HCT116 (cell line): ENCODE measurements at regions not wholly inside any gene's neighbourhood (a gene's known extent, or its start where the extent isn't known, plus 50 kb on each side); places are given as distances from the start of the nearest gene placed in this dataset.

Experiments
- ATAC-seq: fragments of 200-7000 bp; cut with Tn5 transposase; 2 replicates; pipeline ENCODE4 v1.9.1; 2020; ENCODE audit warnings: mild to moderate bottlenecking, moderate library complexity
- BruUV-seq: library from RNA; stranded (reverse); fragments of 400-500 nt; replicated peaks from 2 replicates; lab custom pipeline; 2021; lab: Mats Ljungman, UMichigan
- CTCF ChIA-PET: fragments of 300-600 bp; sonication (Branson Sonifier 250); formaldehyde crosslinking; loops from one replicate; lab custom pipeline; 2021; ENCODE audit warnings: antibody characterized with exemption; lab: Charles Lee
- POLR2A ChIA-PET: fragments of 300-600, 350-600 bp; sonication (Branson Sonifier 250); formaldehyde crosslinking; loops from one replicate; lab custom pipeline; 2021; ENCODE audit warnings: antibody characterized with exemption; lab: Charles Lee
- RAD21 ChIA-PET, 2 experiments: fragments of 300-600 bp; sonication (Branson Sonifier 250); formaldehyde crosslinking; loops; one replicate each; lab custom pipeline; 2023; ENCODE audit warnings: low total read pairs in 2 of 2; ENCODE audit not compliant: uncharacterized antibody in 2 of 2, unreplicated experiment in 2 of 2, low non-redundant PET in 1 of 2; lab: Charles Lee
- DNase-seq: peaks from one replicate; pipeline ENCODE4 v3.0.0-alpha.2; 2010; ENCODE audit warnings: low read depth, low spot score
- H2AFZ ChIP-seq: fragments of 200-600 bp; shearing (Covaris generic), sonication (generic); 2 replicates; pipeline ENCODE4 v1.6.1; 2017; ENCODE audit warnings: low read depth, mixed run types, mixed read lengths, antibody characterized with exemption, low read length; ENCODE audit not compliant: poor library complexity, severe bottlenecking
- H3K27ac ChIP-seq: 2 replicates; pipeline ENCODE4 v1.5.1; 2012; ENCODE audit warnings: low read depth, low read length
- H3K27me3 ChIP-seq: fragments of 200-600 bp; sonication (generic); 2 replicates; pipeline ENCODE4 v1.6.1; 2016; ENCODE audit warnings: mixed run types, low read length, mixed read lengths; ENCODE audit not compliant: insufficient read depth
- H3K36me3 ChIP-seq, 2 experiments: fragments of 200-500 bp in 1 of 2; fragments of 200-600 bp in 1 of 2; sonication (Bioruptor generic) in 1 of 2; sonication (generic) in 1 of 2; 2 replicates each; pipeline versions ENCODE4 v1.5.1 to v1.6.1; 2014 to 2016; ENCODE audit warnings: low read length in 2 of 2, inconsistent platforms in 1 of 2, mixed read lengths in 1 of 2, mixed run types in 1 of 2; ENCODE audit not compliant: insufficient read depth in 2 of 2, control insufficient read depth in 1 of 2
- H3K4me1 ChIP-seq, 2 experiments: fragments of 200-600 bp in 1 of 2; sonication (generic) in 1 of 2; 2 replicates each; pipeline versions ENCODE4 v1.5.1 to v1.6.1; 2012 to 2017; ENCODE audit warnings: low read length in 2 of 2, inconsistent platforms in 1 of 2, mild to moderate bottlenecking in 1 of 2, mixed read lengths in 1 of 2, mixed run types in 1 of 2, moderate library complexity in 1 of 2; ENCODE audit not compliant: insufficient read depth in 2 of 2, control insufficient read depth in 1 of 2
- H3K4me2 ChIP-seq: fragments of 200-600 bp; sonication (generic); 2 replicates; pipeline ENCODE4 v1.6.1; 2017; ENCODE audit warnings: mixed run types, low read length, mixed read lengths
- H3K4me3 ChIP-seq, 2 experiments: fragments of 200-600 bp in 1 of 2; sonication (generic) in 1 of 2; replicated peaks in 1 of 2; 2 replicates each; pipeline ENCODE4 v1.5.1; 2011 to 2016; ENCODE audit warnings: low read length in 2 of 2, control low read depth in 1 of 2, low read depth in 1 of 2, mild to moderate bottlenecking in 1 of 2, mixed read lengths in 1 of 2, mixed run types in 1 of 2
- H3K79me2 ChIP-seq: fragments of 200-600 bp; sonication (generic); 2 replicates; pipeline ENCODE4 v1.6.1; 2017; ENCODE audit warnings: mild to moderate bottlenecking, mixed run types, low read length, moderate library complexity, mixed read lengths; ENCODE audit not compliant: insufficient read depth
- H3K9ac ChIP-seq: fragments of 200-600 bp; sonication (generic); 2 replicates; pipeline ENCODE4 v1.6.1; 2016; ENCODE audit warnings: low read length, mixed read lengths
- H3K9me2 ChIP-seq: fragments of 200-600 bp; sonication (generic), shearing (Covaris generic); 2 replicates; pipeline ENCODE4 v1.6.1; 2017; ENCODE audit warnings: mixed run types, mild to moderate bottlenecking, moderate library complexity; ENCODE audit not compliant: insufficient read depth
- H3K9me3 ChIP-seq, 2 experiments: fragments of 200-500 bp in 1 of 2; fragments of 200-600 bp in 1 of 2; sonication (Bioruptor generic) in 1 of 2; sonication (generic) in 1 of 2; 2 replicates each; pipeline ENCODE4 v1.6.1; 2014 to 2017; ENCODE audit warnings: low read length in 2 of 2, mixed read lengths in 2 of 2, inconsistent platforms in 1 of 2, low read depth in 1 of 2, mild to moderate bottlenecking in 1 of 2, mixed run types in 1 of 2, moderate library complexity in 1 of 2; ENCODE audit not compliant: control insufficient read depth in 1 of 2, insufficient read depth in 1 of 2
- H4K20me1 ChIP-seq: fragments of 200-600 bp; sonication (generic), shearing (Covaris generic); 2 replicates; pipeline ENCODE4 v1.6.1; 2017; ENCODE audit warnings: mixed run types, mild to moderate bottlenecking, moderate library complexity; ENCODE audit not compliant: insufficient read depth
- CBX3 ChIP-seq: IDR thresholded peaks from 2 replicates; pipeline ENCODE4 v1.6.1; 2012; ENCODE audit warnings: low read depth
- CEBPB ChIP-seq: IDR thresholded peaks from 2 replicates; pipeline ENCODE4 v1.6.1; 2012; ENCODE audit warnings: low read depth
- EGR1 ChIP-seq: IDR thresholded peaks from 2 replicates; pipeline ENCODE4 v1.6.1; 2012; ENCODE audit warnings: low read depth
- ELF1 ChIP-seq: IDR thresholded peaks from 2 replicates; pipeline ENCODE4 v1.6.1; 2012; ENCODE audit warnings: low read depth, borderline replicate concordance
- FOSL1 ChIP-seq: IDR thresholded peaks from 2 replicates; pipeline ENCODE4 v1.6.1; 2012; ENCODE audit warnings: low read depth
- JUND ChIP-seq: IDR thresholded peaks from 2 replicates; pipeline ENCODE4 v1.6.1; 2012
- POLR2A ChIP-seq: IDR thresholded peaks from 2 replicates; pipeline ENCODE4 v1.7.0; 2011; ENCODE audit warnings: borderline replicate concordance; ENCODE audit not compliant: insufficient read depth, insufficient read length; ENCODE audit errors: extremely low read depth
- POLR2AphosphoS5 ChIP-seq: IDR thresholded peaks from 2 replicates; pipeline ENCODE4 v1.6.1; 2011; ENCODE audit warnings: mild to moderate bottlenecking, low read depth, low read length, moderate library complexity
- RAD21 ChIP-seq: IDR thresholded peaks from 2 replicates; pipeline ENCODE4 v1.6.1; 2012; ENCODE audit warnings: low read depth, mild to moderate bottlenecking
- SIN3A ChIP-seq: IDR thresholded peaks from 2 replicates; pipeline ENCODE4 v1.6.1; 2012; ENCODE audit warnings: low read depth
- SRF ChIP-seq: IDR thresholded peaks from 2 replicates; pipeline ENCODE4 v1.6.1; 2012; ENCODE audit warnings: low read depth
- ZFX ChIP-seq: fragments of 450-650 bp; IDR thresholded peaks from 2 replicates; pipeline ENCODE4 v1.6.1; 2017
- ZNF274 ChIP-seq: fragments of 200-500 bp; sonication (Bioruptor generic); IDR thresholded peaks from 2 replicates; pipeline ENCODE4 v1.6.1; 2014; ENCODE audit warnings: mild to moderate bottlenecking, low read depth, low read length, inconsistent platforms
- intact Hi-C: fragments of 100-400 bp; cut with micrococcal nuclease; formaldehyde crosslinking; loops from 2 replicates; pipeline ENCODE4 v1.10.0; 2022
- TF ChIP-seq, protein P1 (sequence below), 3 experiments: fragments of 200-600 bp in 1 of 3; sonication (generic) in 1 of 3; IDR thresholded peaks in 2 of 3; conservative IDR thresholded peaks in 1 of 3; 2 replicates each; pipeline ENCODE4 v1.5.1; 2012 to 2017; ENCODE audit warnings: low read depth in 2 of 3, low read length in 2 of 3, antibody characterized with exemption in 1 of 3, borderline replicate concordance in 1 of 3, control low read depth in 1 of 3, mild to moderate bottlenecking in 1 of 3, mixed read lengths in 1 of 3, mixed run types in 1 of 3, moderate library complexity in 1 of 3; ENCODE audit not compliant: insufficient read depth in 1 of 3
- TF ChIP-seq, protein P2 (sequence below): IDR thresholded peaks from 2 replicates; pipeline ENCODE4 v1.6.1; 2012
- TF ChIP-seq, protein P3 (sequence below): IDR thresholded peaks from 2 replicates; pipeline ENCODE4 v1.6.1; 2012; ENCODE audit warnings: low read depth
- TF ChIP-seq, protein P4 (sequence below): IDR thresholded peaks from 2 replicates; pipeline ENCODE4 v1.6.1; 2011; ENCODE audit warnings: mild to moderate bottlenecking, low read length, moderate library complexity; ENCODE audit not compliant: insufficient replicate concordance; ENCODE audit errors: extremely low read depth

DNA sequence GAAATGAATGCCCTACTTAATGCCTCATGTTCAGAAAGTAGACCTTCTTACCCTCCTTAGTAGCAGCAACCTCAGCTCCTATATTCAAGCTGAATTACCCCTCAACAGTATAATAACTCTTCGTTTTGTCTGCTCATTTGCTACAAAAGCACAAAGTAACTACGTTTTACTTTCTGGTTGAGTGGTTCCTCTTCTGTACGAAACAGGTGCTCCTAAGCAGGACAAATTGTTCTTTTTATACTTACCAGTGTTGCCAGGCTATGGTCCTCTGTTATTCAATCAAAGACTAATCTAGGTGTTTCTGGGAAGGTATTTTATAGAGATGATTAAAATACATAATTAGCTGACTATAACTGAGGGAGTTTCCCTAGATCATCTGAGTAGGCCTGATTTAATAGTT is 484.2 kb upstream of the ADAMTS5 start:
- Histone ChIP-seq H3K4me2 (no peak overlapping the region), H3K36me3 (no peaks in the 10 kb centered on the region), H3K79me2 (no peaks in the 10 kb centered on the region), H3K9ac (no peak overlapping the region), H3K27ac (no peak overlapping the region), H3K9me3 (peaks cover 9 to 16% of the 10 kb centered on the region in 2 experiments; a peak in 2 of 4 replicates), H3K27me3 (no peaks in the 10 kb centered on the region), H3K4me1 (no peaks in the 10 kb centered on the region)
- RAD21 ChIA-PET, result no interaction called here
- no peak for ATAC-seq
- intact Hi-C loops, result no loop called here
- CTCF ChIA-PET, result no interaction called here
- TF ChIP-seq CBX3 (no peak), RAD21 (no peak), FOSL1 (no peak), ZNF274 (no peak), EGR1 (no peak), JUND (no peak), SRF (no peak), ELF1 (no peak), POLR2AphosphoS5 (no peak), POLR2A (no peak), SIN3A (no peak), ZFX (no peak), CEBPB (no peak)
- TF ChIP-seq, protein P1, sequence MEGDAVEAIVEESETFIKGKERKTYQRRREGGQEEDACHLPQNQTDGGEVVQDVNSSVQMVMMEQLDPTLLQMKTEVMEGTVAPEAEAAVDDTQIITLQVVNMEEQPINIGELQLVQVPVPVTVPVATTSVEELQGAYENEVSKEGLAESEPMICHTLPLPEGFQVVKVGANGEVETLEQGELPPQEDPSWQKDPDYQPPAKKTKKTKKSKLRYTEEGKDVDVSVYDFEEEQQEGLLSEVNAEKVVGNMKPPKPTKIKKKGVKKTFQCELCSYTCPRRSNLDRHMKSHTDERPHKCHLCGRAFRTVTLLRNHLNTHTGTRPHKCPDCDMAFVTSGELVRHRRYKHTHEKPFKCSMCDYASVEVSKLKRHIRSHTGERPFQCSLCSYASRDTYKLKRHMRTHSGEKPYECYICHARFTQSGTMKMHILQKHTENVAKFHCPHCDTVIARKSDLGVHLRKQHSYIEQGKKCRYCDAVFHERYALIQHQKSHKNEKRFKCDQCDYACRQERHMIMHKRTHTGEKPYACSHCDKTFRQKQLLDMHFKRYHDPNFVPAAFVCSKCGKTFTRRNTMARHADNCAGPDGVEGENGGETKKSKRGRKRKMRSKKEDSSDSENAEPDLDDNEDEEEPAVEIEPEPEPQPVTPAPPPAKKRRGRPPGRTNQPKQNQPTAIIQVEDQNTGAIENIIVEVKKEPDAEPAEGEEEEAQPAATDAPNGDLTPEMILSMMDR (IDR thresholded peaks at IDR 0.05 in 2 of 3, conservative IDR thresholded peaks at IDR 0.05 in 1 of 3; ENCODE audit: borderline replicate concordance in 1 of 3, insufficient read depth in 1 of 3, low read depth in 2 of 3, low read length in 2 of 3), result no peak
- TF ChIP-seq, protein P2, sequence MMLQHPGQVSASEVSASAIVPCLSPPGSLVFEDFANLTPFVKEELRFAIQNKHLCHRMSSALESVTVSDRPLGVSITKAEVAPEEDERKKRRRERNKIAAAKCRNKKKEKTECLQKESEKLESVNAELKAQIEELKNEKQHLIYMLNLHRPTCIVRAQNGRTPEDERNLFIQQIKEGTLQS, result no peak
- TF ChIP-seq, protein P3, sequence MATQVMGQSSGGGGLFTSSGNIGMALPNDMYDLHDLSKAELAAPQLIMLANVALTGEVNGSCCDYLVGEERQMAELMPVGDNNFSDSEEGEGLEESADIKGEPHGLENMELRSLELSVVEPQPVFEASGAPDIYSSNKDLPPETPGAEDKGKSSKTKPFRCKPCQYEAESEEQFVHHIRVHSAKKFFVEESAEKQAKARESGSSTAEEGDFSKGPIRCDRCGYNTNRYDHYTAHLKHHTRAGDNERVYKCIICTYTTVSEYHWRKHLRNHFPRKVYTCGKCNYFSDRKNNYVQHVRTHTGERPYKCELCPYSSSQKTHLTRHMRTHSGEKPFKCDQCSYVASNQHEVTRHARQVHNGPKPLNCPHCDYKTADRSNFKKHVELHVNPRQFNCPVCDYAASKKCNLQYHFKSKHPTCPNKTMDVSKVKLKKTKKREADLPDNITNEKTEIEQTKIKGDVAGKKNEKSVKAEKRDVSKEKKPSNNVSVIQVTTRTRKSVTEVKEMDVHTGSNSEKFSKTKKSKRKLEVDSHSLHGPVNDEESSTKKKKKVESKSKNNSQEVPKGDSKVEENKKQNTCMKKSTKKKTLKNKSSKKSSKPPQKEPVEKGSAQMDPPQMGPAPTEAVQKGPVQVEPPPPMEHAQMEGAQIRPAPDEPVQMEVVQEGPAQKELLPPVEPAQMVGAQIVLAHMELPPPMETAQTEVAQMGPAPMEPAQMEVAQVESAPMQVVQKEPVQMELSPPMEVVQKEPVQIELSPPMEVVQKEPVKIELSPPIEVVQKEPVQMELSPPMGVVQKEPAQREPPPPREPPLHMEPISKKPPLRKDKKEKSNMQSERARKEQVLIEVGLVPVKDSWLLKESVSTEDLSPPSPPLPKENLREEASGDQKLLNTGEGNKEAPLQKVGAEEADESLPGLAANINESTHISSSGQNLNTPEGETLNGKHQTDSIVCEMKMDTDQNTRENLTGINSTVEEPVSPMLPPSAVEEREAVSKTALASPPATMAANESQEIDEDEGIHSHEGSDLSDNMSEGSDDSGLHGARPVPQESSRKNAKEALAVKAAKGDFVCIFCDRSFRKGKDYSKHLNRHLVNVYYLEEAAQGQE, result no peak
- TF ChIP-seq, protein P4, sequence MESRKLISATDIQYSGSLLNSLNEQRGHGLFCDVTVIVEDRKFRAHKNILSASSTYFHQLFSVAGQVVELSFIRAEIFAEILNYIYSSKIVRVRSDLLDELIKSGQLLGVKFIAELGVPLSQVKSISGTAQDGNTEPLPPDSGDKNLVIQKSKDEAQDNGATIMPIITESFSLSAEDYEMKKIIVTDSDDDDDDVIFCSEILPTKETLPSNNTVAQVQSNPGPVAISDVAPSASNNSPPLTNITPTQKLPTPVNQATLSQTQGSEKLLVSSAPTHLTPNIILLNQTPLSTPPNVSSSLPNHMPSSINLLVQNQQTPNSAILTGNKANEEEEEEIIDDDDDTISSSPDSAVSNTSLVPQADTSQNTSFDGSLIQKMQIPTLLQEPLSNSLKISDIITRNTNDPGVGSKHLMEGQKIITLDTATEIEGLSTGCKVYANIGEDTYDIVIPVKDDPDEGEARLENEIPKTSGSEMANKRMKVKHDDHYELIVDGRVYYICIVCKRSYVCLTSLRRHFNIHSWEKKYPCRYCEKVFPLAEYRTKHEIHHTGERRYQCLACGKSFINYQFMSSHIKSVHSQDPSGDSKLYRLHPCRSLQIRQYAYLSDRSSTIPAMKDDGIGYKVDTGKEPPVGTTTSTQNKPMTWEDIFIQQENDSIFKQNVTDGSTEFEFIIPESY, result no peak
- TF ChIP-seq, all 23 proteins: peak for 0
- POLR2A ChIA-PET, result no interaction called here
- no TSS peak for BruUV-seq
- Histone ChIP-seq H3K9me2 (no peaks in the 10 kb centered on the region), H3K4me3 (no peak overlapping the region), H2AFZ (no peak overlapping the region), H4K20me1 (no peaks in the 10 kb centered on the region)
- DNase-seq, result no peak
